ENCODE measurements at regions not wholly inside any gene's neighbourhood (a gene's known extent, or its start where the extent isn't known, plus 50 kb on each side); places are given as distances from the start of the nearest gene placed in this dataset.

DNA sequence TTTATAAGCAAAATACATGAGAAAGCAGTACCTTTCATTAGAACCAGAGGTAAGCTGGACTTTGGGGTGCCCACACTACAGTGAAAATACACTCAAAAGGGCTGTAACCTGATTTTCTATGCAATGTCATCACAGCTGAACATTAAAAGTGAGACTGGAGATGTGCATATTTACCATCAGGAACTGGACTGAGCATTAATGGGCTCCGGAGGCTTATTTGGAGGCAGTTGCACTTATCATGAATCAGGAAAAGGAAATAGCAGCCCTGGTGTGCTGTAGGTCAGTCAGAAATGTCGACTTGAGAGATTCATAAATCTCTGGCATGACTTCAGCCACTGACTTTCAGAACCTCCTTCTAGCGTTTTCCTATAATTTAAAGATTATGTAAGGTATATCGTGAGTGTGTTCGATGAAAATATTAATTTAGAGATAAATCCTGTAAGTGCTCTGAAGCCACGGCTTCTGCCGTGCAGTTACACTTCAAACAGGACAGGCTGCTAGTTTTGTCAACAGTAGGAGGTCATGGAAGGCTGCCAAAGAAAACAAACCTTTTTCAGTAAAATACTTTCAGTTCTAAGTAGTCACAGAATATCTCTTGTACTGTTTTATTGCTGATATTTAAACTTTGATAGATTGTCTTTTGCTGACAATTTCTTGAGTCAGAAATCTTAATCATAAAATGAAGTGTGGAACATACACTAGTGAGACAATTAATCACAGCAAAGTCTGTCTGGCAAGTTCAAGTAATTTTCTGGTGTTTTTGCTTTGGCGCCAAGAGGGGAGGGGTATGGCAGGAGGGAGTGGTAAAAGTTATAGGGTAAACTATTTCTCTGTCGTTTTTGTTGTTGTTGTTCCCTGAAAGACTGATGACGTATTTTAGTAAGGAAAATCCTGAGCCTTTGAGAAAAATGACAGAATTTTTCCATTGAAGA is 939.7 kb downstream of the NR2F1-AS1 start:
- TF ChIP-seq, protein P1, sequence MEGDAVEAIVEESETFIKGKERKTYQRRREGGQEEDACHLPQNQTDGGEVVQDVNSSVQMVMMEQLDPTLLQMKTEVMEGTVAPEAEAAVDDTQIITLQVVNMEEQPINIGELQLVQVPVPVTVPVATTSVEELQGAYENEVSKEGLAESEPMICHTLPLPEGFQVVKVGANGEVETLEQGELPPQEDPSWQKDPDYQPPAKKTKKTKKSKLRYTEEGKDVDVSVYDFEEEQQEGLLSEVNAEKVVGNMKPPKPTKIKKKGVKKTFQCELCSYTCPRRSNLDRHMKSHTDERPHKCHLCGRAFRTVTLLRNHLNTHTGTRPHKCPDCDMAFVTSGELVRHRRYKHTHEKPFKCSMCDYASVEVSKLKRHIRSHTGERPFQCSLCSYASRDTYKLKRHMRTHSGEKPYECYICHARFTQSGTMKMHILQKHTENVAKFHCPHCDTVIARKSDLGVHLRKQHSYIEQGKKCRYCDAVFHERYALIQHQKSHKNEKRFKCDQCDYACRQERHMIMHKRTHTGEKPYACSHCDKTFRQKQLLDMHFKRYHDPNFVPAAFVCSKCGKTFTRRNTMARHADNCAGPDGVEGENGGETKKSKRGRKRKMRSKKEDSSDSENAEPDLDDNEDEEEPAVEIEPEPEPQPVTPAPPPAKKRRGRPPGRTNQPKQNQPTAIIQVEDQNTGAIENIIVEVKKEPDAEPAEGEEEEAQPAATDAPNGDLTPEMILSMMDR (IDR thresholded peaks at IDR 0.05; ENCODE audit: insufficient read depth, low read length) = no peak
- TF ChIP-seq GABPA (IDR thresholded peaks at IDR 0.05; ENCODE audit: low read depth) = no peak
- TF ChIP-seq POLR2AphosphoS5 (IDR thresholded peaks at IDR 0.05; ENCODE audit: low read depth) = no peak

All from HL-60 (cell line).